Stimulated activated CD8-positive, alpha-beta memory T cell treated with anti-CD3 and anti-CD28 coated beads, Interleukin-12 subunit alpha, Interleukin-12 subunit beta, amount 100 ng/mL, for 1 hour (primary cell): ENCODE measurements at regions not wholly inside any gene's neighbourhood (a gene's known extent, or its start where the extent isn't known, plus 50 kb on each side); places are given as distances from the start of the nearest gene placed in this dataset.
"Not testable (repeated sequence)": the region's sequence is repeated elsewhere in the genome, so short reads cannot be mapped to it uniquely, and the experiment has no call there.

Source experiments
- DNase-seq: peaks from one replicate; pipeline ENCODE4 v3.0.0-alpha.2; 2020; ENCODE audit warnings: low read depth

DNA sequence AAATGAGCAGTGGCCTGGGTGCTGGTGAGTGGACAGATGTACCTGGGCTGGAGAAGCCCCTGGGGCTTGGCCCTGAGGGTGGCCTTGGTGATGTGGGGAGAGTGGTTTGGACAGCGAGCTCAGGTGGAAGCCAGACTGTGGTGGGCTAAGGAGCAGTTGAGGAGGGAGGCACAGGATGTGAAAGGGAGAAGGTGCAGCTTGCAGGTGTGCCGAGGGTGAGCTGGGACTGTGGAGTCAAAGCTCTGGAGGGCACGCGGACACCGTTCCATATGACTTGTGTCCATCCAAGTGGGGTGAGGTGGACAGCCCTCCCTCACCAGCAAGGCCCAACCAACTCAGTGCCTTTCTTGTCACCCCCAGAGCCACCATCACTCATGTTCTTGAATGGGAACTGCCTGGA lies 170.8 kb upstream of the ZNF267 start:
- no peak for DNase-seq

DNA sequence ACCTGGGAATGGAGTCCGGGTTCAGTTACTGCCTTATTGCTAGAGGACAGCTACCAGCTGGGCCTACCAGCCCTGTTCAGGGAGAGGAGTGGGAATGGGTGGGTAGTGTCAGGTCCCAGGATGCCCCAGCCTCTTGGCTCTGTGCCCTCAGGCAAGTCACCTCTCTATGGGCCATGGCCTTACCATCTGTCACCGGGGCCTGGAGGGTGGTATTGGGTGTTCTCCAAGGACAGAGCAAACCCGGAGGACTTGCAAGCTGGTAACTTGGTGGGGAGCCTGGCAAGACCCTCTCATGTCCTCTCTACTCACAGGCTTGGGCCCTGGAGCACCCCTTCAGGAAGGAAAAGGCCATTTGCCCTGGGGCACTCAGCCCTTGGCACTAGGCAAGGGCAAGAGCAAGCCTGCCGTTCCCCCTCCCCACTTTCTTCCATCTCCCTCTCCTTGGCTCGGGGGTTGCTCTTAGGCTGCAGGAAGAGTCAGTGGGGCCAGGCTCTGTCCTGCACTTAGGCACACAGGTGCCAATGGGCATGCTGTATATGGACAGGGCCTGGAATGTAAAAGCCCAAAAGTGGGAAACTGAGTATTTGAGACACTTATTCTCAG lies 170.0 kb upstream of the ZNF267 start:
- no peak for DNase-seq

DNA sequence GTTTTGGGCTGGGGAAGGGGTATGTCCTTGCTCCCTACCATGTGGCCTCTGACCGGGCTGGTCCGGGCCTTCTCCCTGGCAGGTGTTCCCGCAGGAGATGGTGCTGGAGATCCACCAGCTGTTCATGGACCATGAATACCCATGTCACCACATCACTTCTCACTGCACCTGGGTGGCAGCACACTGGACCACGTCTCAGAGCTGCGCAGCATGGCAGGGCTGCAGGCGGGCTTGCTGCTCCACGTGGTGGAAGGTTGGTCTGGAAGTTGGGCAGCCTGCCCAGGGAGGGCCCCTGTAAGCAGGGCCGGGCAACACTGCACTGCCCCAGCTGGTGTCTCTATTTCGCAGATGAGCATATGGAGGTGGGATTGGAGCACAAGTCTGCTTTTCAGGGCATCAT lies 169.5 kb upstream of the ZNF267 start:
- DNase-seq = no peak

DNA sequence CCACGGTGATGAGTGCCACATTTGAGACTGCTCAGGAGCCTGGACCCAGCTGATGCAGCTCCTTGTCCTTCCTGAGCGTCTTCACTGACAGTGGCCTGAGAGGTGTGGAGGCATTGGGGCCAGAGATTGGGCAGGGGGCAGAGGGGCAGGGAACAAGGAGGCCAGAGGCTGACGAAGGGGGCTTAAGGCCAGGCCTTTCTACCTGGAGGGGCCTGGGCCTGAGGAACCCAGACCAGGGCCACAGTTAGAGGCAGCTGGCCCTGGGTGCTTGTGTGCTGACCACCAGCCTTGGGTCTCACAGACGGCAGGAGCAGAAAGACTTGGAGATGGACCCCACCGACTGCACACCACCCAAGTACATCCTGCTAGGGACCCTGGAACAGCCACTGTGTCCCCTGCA lies 168.2 kb upstream of the ZNF267 start:
- DNase-seq = no peak

DNA sequence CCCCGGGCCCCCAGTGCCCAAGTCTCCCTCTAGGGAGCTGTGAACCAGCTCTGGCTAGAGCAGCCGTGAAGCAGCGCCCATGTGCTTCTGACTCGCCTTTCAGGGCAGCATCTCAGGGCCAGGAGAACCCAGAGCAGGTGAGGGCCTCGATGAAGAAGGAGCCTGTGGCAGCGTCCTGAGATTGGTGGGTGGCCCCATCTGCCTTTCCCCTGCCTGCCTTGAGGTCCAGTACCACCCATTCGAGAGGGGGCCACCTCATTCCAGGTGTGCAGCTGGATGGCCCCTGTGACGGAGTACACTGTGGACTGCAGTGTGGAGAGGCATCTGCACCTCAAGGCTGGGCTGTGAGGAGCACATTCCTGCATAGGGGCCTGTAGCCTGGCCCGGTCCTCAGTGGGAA lies 167.3 kb upstream of the ZNF267 start:
- DNase-seq = no peak

DNA sequence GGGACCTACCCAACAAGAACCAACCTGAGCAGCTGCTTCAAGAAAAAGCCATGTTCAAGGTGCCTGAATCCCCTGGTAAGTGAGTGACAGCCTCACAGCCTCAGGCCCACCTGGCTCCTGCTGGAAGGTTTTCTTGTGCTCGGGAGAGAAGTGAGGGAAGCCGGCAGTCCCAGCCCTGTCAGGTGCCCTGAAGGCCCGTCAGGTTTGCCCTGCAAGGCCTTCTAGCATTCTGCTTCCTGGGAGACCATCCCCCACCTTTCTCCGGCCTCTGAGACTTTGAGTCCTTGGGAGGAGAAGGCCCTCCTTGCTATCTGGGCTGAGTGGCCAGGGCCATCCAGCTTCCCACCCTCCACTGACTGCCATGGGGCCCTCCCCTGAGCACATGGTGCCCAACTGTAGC lies 166.7 kb upstream of the ZNF267 start:
- DNase-seq = no peak

DNA sequence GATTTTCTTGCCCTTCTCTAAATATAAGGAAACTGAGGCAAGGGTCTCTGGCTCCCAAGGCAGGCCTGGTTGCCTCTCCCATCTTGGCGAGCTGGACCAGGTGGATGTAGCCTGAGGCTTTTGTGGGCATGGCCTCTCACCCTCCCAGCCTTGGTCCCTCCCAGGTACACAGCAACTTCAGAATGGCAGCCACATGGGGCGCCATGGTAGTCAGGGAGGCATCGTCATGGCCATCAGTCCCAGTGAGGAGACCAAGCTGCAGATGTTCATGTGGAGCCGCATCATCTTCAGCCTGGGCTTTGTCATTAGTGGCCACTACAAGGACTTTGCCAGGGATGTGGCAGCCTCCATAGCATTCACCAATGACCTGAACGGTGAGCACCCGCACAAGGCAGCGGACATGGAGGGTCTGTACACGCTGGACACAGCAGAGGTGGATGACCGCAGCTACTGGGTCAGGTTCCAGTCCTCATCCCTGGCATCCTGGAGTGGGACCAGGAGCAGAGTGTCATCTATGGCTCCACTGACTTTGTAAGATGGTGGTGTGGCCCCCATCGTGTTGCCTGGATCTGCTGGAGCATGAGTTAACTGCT lies 165.8 kb upstream of the ZNF267 start:
- no peak for DNase-seq

DNA sequence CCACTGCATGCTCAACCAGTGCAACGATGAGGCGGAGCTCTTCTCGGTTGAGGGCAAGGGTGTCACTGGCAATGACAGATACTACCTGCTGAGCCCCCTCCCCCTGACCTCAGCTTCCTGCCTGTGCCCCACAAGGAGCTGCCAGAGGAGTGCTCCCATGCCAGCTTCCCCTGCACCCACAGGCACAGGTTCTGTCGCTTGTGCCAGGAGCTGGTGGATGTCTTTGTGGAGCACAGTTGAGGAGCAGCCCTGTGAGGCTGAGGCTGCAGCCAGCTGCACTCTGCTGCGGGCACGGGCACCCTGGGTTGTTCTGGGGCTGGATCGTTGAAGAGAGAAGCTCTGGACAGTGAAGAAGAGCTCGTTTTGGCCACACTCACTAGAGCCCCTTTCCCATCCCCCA lies 165.3 kb upstream of the ZNF267 start:
- no peak for DNase-seq

DNA sequence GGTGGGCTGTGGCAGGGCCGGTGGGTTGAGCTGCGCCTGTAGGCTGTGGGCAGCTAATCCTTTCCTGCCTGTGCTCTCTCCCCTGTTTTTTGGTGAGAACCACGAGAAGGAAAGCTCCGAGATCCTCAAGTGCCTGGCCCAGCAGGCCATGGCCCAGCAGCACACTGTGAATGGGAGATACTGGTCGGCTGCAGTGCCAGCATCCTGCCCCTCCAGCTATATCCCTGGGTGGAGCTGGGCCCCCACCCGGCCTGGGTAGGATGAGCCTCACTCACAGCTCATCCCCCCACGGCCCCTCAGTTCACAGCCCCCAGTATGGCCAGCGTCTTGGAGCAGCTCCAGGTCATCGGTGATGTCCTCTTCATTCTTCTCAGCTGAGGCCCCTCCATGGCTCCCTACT lies 164.4 kb upstream of the ZNF267 start:
- DNase-seq = no peak

DNA sequence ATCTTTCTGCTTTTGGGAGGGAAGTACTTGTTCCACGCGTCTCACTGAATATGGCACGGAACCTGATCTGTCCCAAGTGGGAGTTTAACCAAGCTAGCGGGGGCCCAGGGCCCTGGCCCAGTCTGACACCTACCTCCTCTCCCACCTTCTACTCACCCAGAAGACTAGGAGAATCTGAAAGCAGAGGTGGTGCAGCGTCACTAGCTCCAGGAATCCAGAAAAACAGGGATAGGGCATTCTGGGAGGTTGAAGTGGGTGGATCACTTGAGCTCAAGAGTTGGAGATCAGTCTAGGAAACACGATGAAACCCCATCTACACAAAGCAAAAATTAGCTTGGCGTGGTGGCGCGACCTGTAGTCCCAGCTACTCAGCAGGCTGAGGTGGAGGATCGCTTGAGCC lies 163.5 kb upstream of the ZNF267 start:
- DNase-seq = no peak

DNA sequence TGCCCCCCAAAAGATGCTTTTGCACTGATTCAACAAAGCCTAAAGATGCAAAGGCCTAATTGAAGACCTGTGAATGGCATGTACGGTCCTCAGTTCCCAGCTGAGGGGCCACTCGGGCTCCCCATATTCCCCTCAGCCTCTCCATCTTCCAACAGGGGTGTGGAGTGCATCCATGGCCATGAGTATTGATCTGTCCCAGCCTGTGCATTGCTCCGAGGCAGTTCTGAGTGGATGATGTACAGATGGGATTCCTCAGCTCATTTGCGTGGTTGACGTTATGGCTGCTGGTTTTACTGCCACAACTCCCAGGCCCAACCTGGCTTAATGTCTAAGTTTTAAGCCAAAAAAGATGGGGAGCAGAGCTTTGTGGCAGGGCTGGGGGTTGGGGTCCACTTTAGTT lies 162.7 kb upstream of the ZNF267 start:
- DNase-seq = no peak

DNA sequence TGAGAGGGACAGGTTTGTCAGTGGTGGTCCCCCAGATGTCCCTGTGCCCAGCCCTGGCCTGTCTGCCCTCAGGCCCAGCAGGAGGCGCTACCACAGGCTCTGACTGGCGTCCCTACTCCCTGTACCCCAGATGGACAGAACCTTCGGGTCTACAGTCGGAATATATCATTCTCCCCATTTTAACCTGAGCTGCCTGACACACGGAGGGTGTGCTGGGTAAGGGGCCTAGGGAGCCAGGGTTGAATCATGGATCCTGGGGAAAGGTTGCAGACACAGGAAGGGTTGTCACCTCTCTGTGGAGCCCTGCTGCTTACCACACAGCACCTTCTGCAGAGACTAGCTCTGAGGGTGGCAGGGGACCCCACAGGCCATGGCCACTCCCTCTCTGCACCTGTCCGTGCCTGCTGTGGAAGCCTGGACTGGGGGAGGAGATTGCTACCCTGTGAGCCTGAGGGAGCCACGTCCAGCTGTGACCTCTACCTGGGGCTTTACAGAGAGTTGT lies 162.2 kb upstream of the ZNF267 start:
- no peak for DNase-seq

DNA sequence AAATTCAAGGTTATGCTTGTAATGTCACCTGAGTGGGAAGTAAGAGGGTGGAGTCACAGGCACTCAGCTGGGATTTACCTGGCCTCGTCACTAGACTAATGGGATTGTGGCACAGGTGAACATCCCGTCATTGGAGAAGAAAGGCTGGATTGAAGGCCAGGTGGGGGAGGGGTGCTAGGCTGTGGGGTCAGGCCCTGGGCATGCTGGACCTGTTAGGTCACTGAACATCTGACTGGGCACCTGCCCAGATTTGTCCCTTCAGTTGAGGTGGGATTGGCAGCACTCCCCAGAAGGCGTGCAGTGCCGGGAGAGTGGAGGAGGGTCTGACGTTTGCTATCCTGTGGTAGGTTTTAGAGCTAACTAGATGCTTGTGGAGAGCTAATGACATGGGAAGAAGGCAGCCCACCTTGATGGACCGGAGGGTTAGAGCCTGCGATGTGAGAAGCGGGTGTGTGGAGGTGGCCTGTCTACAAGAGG lies 161.5 kb upstream of the ZNF267 start:
- DNase-seq = no peak

DNA sequence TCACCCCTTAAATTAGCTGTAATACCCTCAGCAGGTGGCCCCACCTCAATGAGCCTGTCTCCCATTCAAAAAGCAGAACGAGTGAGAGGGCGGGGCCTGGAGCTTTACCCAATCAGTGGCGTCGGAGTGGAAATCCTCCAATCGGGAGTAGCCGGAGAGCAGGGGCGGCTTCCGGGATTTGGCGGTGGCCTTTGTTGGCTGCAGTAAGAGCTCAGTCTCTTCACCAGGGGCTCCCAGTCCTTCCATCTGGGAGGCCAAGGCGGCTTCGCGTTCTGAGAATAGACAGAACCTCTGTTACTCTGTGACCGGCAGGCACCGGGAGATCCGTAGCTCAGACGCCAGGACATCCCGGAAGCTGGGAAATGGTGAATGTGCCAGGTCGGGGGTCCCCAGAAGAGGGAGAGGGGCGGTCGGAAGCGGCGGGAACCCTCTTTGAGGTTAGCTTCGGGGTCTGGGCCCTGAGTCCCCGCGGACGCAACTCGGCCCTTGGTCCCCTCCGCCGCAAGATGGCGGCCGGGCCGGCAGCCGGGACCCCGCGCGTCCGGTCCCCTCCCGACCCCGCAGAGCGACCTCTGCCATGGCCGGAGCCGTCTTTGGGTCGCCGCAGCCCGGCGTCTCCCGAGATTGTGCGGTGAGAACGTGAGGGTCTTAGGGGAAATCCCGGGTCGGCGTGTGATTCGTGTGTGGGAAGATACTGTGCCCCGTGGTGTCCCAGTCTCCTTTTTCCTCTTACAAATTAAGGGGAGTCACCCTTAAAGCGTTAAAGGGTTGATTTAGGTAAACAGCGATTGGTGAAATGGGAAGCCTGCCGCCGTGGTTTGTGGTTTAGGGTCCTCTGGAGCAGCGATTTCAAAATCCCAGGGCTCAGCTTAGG lies 160.3 kb upstream of the ZNF267 start:
- DNase-seq = peak; percentile 89

DNA sequence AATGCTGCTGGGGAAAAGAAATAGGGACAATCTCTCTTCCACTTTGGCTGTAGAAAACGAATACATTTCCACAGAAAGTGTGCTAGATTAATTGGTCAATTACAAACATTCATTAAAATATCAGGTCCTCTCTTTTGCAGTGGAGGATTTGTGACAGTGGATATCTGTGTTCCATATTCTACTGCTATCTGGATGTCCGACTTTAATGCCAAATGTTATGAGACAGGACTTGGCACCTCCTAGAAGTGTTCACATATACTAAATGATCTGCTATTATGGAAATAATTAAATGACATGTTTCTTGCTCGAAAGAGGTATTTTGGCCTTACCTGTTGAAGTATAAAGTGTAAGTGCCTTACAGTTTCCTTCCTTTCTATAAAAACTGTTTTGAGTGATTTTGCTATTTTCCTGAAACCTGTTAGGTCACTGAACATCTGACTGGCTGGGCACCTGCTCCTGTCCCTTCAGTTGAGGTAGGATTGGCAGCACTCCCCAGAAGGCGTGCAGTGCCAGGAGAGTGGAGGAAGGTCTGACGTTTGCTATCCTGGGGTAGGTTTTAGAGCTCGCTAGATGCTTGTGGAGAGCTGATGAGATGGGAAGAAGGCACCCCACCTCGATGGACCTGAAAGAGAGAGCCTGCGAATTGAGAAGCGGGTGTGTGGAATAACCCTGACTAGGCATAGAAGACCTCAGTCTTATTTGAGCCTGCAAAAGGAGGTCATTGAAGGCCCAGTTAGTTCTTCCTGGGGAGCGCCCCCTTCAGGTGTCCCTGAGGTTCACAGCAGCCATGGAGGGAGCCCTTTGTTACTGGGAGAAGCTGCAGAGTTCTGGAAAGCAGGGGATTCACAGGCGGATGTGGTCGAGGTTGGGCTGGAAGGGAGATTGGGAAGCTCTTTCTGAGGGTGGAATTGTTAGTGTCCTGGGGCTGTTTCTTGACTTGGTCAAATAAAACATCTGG lies 159.4 kb upstream of the ZNF267 start:
- no peak for DNase-seq

DNA sequence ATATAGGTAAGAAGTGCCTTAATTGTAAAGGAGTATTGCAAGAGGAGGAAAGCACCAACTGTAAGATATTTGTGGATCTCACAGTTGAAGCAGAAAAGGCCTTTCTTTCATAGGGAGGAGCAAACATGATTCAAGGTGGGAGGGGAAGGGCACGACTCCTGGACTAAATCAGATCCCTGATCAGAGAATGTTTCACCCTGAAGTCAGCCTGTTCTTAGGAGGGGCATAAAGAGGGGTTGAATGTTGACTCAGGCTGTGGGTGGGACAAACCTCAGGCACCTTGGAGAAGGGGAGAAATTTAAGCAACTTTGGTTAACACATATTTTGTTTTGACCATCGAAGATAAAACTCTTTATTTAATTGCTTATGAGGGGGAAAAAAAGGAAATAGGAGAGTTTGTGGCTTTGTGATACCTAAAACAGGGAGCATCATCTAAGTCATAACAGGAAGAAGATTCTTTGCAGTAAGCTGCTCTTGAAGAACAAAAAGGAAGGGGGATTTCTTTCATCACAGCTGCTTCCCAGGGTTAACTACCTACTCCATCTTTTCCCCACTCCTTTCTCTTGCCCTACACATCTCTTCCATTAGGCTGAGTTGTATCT lies 158.6 kb upstream of the ZNF267 start:
- DNase-seq = no peak

DNA sequence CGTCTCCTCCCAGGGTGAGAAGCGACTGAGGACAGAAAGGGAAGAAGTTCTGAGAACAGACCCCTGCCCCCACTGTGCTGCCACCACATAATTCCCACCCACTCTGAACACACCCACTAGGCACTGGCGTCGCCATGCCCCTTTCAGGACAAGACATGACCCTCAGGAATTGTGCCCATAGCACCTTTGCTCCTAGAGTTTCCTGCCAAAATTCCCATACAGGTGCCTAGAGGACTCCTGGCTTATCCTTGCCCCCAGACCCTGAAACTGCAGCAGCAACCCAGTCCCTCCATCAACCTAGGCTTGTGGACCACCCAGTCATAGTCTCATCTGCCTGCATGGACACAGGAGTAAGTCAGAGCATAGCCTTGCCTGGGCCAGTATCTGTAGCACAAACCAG lies 157.7 kb upstream of the ZNF267 start:
- DNase-seq = no peak

DNA sequence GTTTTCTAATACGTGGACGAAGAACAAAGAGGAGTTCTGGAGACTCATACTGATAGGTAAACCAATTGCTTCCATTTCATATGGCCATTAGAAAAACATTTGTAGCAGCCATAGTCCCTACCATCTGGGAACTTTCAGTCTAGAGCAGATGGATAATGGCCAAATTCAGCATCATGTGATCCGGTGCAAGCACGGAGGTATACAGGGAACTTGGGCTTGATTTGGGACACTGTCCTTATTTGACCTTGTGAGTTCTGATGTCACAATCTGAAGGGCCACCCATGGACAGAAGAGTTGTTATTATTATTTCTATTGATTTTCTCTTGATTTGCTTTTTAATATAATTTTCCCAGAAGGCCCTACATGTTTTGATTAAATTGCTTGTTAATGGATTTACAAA lies 154.6 kb upstream of the ZNF267 start:
- DNase-seq = no peak

DNA sequence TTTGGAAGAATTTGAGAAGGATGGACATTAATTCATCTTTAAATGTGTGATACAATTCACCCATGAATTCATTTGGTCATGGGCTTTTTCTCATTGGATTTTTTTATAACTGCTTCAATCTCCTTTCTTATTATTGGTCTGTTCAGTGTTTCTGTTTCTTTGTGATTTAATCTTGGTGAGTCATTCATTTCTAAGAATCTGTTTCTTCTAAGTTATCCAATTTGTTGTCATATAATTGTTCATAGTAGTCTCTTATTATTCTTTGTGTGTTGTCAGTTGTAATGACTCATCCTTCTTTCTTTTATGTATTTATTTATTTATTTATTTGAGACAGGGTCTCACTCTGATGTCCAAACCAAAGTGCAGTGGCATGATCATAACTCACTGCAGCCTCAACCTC lies 146.1 kb upstream of the ZNF267 start:
- DNase-seq = no peak

DNA sequence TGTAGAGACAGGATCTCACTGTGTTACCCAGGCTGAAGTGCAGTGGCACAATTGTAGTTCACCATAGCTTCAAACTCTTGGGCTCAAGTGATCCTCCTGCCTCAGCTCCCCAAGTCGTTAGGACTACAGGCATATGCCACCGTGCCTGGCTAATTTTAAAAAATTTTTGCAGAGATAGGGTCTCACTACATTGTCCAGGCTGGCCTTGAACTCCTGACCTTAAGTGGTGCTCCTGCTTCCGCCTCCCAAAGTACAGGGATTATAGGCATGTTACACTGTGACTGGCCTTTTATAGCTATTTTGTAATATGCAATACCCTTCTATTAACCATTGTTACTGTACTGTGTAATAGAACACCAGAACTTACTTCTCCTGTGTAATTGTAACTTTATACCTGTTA lies 139.3 kb upstream of the ZNF267 start:
- DNase-seq = no peak

DNA sequence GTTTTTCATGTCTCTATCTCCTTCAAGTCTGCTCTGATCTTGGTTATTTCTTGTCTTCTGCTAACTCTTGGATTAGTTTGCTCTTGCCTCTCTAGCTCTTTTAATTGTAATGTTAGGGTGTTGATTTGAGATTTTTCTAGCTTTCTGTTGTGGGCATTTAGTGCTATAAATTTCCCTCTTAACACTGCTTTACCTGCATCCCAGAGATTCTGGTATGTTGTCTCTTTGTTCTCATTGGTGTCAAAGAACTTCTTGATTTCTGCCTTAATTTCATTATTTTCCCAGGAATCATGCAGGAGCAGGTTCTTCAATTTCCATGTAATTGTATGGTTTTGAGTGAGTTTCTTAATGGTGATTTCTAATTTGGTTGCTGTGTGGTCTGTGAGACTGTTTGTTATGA lies 128.5 kb upstream of the ZNF267 start:
- not testable (repeated sequence) for DNase-seq

DNA sequence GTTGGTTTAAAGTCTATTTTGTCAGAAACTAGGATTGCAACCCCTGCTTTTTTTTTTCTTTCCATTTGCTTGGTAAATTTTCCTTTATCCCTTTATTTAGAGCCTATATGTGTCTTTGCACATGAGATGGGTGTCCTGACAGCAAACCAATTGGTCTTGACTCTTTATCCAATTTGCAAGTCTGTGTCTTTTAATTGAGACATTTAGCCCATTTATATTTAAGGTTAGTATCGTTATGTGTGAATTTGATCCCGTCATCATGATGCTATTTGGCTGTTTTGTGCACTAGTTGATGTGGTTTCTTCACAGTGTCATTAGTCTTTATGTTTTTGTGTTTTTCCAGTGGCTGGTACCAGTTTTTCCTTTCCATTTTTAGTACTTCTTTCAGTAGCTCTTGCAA lies 127.7 kb upstream of the ZNF267 start:
- DNase-seq = no peak
